ENCODE measurements at regions not wholly inside any gene's neighbourhood (a gene's known extent, or its start where the extent isn't known, plus 50 kb on each side); places are given as distances from the start of the nearest gene placed in this dataset.

GRCh38 chr5:91562922-91563321, 179.8 kb upstream of the ARRDC3 start:
- TF ChIP-seq CTCF (IDR thresholded peaks at IDR 0.05; ENCODE audit: low read depth, low read length): no peak
- DNase-seq (ENCODE audit: extremely low read depth, low read depth): no peak

- TF ChIP-seq CTCF (IDR thresholded peaks at IDR 0.05; ENCODE audit: low read depth, low read length): no peak
- DNase-seq (ENCODE audit: extremely low read depth, low read depth): no peak
Observed at GRCh38 chr5:91541696-91542095, 158.6 kb upstream of the ARRDC3 start.

GRCh38 chr5:91538179-91538578, 155.1 kb upstream of the ARRDC3 start:
- no peak for TF ChIP-seq CTCF (IDR thresholded peaks at IDR 0.05; ENCODE audit: low read depth, low read length)
- no peak for DNase-seq (ENCODE audit: extremely low read depth, low read depth)

- DNase-seq (ENCODE audit: extremely low read depth, low read depth): no peak
- TF ChIP-seq CTCF (IDR thresholded peaks at IDR 0.05; ENCODE audit: low read depth, low read length): no peak
Observed at GRCh38 chr5:91535499-91535898, 152.4 kb upstream of the ARRDC3 start.

- DNase-seq (ENCODE audit: extremely low read depth, low read depth): no peak
- TF ChIP-seq CTCF (IDR thresholded peaks at IDR 0.05; ENCODE audit: low read depth, low read length): no peak
Observed at GRCh38 chr5:91534332-91534731, 151.2 kb upstream of the ARRDC3 start.

- DNase-seq (ENCODE audit: extremely low read depth, low read depth): no peak
- TF ChIP-seq CTCF (IDR thresholded peaks at IDR 0.05; ENCODE audit: low read depth, low read length): no peak
Observed at GRCh38 chr5:91532779-91533178, 149.7 kb upstream of the ARRDC3 start.

GRCh38 chr5:91532281-91532680, 149.2 kb upstream of the ARRDC3 start:
- no peak for DNase-seq (ENCODE audit: extremely low read depth, low read depth)
- no peak for TF ChIP-seq CTCF (IDR thresholded peaks at IDR 0.05; ENCODE audit: low read depth, low read length)
